Lung (tissue), 11 donors: ENCODE measurements at regions not wholly inside any gene's neighbourhood (a gene's known extent, or its start where the extent isn't known, plus 50 kb on each side); places are given as distances from the start of the nearest gene placed in this dataset.

Experiments
- ATAC-seq: fragments of 200-7000 bp; cut with Tn5 transposase; one replicate; pipeline ENCODE4 v1.9.1; 2020; ENCODE audit warnings: moderate number of reproducible peaks; ENCODE audit not compliant: insufficient read depth, low FRiP score
- DNase-seq, 3 donors: peaks; one replicate each; pipeline ENCODE4 v3.0.0-alpha.2; 2013 to 2017
- H3K27ac ChIP-seq, 2 donors: one replicate each; pipeline ENCODE4 v1.5.1; 2013; ENCODE audit warnings: mild to moderate bottlenecking in 2 of 2, moderate library complexity in 2 of 2, control low read depth in 1 of 2, inconsistent platforms in 1 of 2, low read depth in 1 of 2, low read length in 1 of 2
- H3K27me3 ChIP-seq, 3 donors: one replicate each; pipeline ENCODE4 v1.5.1; 2013; ENCODE audit warnings: low read length in 2 of 3; ENCODE audit not compliant: control insufficient read depth in 3 of 3, insufficient read depth in 3 of 3
- H3K36me3 ChIP-seq, 4 donors: one replicate each; pipeline ENCODE4 v1.5.1; 2013; ENCODE audit warnings: low read length in 4 of 4, mild to moderate bottlenecking in 1 of 4, moderate library complexity in 1 of 4; ENCODE audit not compliant: control insufficient read depth in 4 of 4, insufficient read depth in 4 of 4
- H3K4me1 ChIP-seq, 5 donors: one replicate each; pipeline ENCODE4 v1.5.1; 2013; ENCODE audit warnings: low read length in 5 of 5, mild to moderate bottlenecking in 2 of 5, moderate library complexity in 1 of 5; ENCODE audit not compliant: control insufficient read depth in 5 of 5, insufficient read depth in 5 of 5
- H3K4me3 ChIP-seq: one replicate; pipeline ENCODE4 v1.5.1; 2013; ENCODE audit warnings: mild to moderate bottlenecking, control low read depth, moderate library complexity
- H3K9ac ChIP-seq, 2 donors: one replicate each; pipeline ENCODE4 v1.5.1; 2013; ENCODE audit warnings: low read length in 2 of 2, control low read depth in 1 of 2; ENCODE audit not compliant: insufficient read depth in 1 of 2
- H3K9me3 ChIP-seq, 4 donors: one replicate each; pipeline ENCODE4 v1.5.1; 2013; ENCODE audit warnings: low read length in 3 of 4, mild to moderate bottlenecking in 1 of 4, moderate library complexity in 1 of 4; ENCODE audit not compliant: control insufficient read depth in 4 of 4, insufficient read depth in 3 of 4
- WGBS, 2 donors: extraction: QIAGEN DNeasy Blood & Tissue Kit; methylation state at CpG; one replicate each; pipeline ENCODE4 v1.1.7; 2013; 5-methylcytosine and 5-hydroxymethylcytosine counted together
- TF ChIP-seq, protein P1 (sequence below): IDR thresholded peaks from 2 replicates; pipeline ENCODE4 v1.5.1; 2012; ENCODE audit warnings: mild to moderate bottlenecking; ENCODE audit errors: control extremely low read depth, extremely low read depth
- donor health status: control.
- donor health status: control.
- donor health status: Bipolar disorder and iron deficiency.
- donor health status: healthy.
- donor health status: DM: yes; HTN: yes; CAD: no.

GRCh38 chr15:62469874-62470688 is 305.0 kb upstream of the C2CD4B start:
- peak in 1 of 3 donors; percentile 30 for DNase-seq
- Histone ChIP-seq H3K36me3 (no peaks in the 10 kb centered on the region), H3K9ac (no peak overlapping the region), H3K4me3 (no peak overlapping the region), H3K27me3 (no peaks in the 10 kb centered on the region), H3K9me3 (no peaks in the 10 kb centered on the region), H3K4me1 (peaks cover 7 to 26% (median 20%) of the 10 kb centered on the region in 5 donors), H3K27ac (peak overlapping the region; percentile 20 to 64)
- ATAC-seq, result peak; percentile 41
- TF ChIP-seq, protein P1, sequence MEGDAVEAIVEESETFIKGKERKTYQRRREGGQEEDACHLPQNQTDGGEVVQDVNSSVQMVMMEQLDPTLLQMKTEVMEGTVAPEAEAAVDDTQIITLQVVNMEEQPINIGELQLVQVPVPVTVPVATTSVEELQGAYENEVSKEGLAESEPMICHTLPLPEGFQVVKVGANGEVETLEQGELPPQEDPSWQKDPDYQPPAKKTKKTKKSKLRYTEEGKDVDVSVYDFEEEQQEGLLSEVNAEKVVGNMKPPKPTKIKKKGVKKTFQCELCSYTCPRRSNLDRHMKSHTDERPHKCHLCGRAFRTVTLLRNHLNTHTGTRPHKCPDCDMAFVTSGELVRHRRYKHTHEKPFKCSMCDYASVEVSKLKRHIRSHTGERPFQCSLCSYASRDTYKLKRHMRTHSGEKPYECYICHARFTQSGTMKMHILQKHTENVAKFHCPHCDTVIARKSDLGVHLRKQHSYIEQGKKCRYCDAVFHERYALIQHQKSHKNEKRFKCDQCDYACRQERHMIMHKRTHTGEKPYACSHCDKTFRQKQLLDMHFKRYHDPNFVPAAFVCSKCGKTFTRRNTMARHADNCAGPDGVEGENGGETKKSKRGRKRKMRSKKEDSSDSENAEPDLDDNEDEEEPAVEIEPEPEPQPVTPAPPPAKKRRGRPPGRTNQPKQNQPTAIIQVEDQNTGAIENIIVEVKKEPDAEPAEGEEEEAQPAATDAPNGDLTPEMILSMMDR, result no peak
- WGBS, 2 donors, result 61 to 78% methylated on average over 11 of the region's 11 CpGs

- no peaks in the 10 kb centered on the region for H3K36me3 ChIP-seq
- TF ChIP-seq, protein P1, result no peak
- no peak overlapping the region for H3K9ac ChIP-seq
- 83% methylated on average over 6 of the region's 6 CpGs for WGBS, 2 donors
- no peaks in the 10 kb centered on the region for H3K27me3 ChIP-seq
- peaks cover 7 to 22% (median 13%) of the 10 kb centered on the region in 5 donors for H3K4me1 ChIP-seq
- no peak for ATAC-seq
- H3K4me3 ChIP-seq, result no peak overlapping the region
- H3K9me3 ChIP-seq, result no peaks in the 10 kb centered on the region
- peak overlapping the region in 1 of 2 donors; percentile 62 for H3K27ac ChIP-seq
- no peak for DNase-seq
These were observed 307.7 kb upstream of the C2CD4B start for GRCh38 chr15:62472616-62473299.

GRCh38 chr15:62474021-62474770 is 309.1 kb upstream of the C2CD4B start:
- 83% methylated on average over 9 of the region's 9 CpGs for WGBS, 2 donors
- Histone ChIP-seq H3K4me3 (no peak overlapping the region), H3K27ac (no peak overlapping the region), H3K9ac (no peak overlapping the region), H3K9me3 (no peaks in the 10 kb centered on the region), H3K27me3 (no peaks in the 10 kb centered on the region), H3K36me3 (no peaks in the 10 kb centered on the region), H3K4me1 (peaks cover 7 to 18% (median 10%) of the 10 kb centered on the region in 5 donors)
- DNase-seq (no peak), ATAC-seq (no peak)
- TF ChIP-seq, protein P1, result no peak
